DOHH2 (cell line): ENCODE measurements at regions not wholly inside any gene's neighbourhood (a gene's known extent, or its start where the extent isn't known, plus 50 kb on each side); places are given as distances from the start of the nearest gene placed in this dataset.

ENCODE experiments used
- H3F3A ChIP-seq: fragments of 200-600 bp; sonication (generic), shearing (Covaris generic); 2 replicates; pipeline ENCODE4 v1.6.0; 2016; ENCODE audit warnings: antibody characterized with exemption, mild to moderate bottlenecking; ENCODE audit not compliant: control insufficient read depth, insufficient read depth
- H3K27ac ChIP-seq: fragments of 200-600 bp; sonication (generic); 2 replicates; pipeline ENCODE4 v1.5.1; 2014; ENCODE audit warnings: low read depth, mild to moderate bottlenecking, low read length, moderate library complexity
- H3K27me3 ChIP-seq: fragments of 200-600 bp; sonication (generic); 2 replicates; pipeline ENCODE4 v1.6.1; 2014; ENCODE audit warnings: mild to moderate bottlenecking, low read length, mixed read lengths; ENCODE audit not compliant: control insufficient read depth
- H3K36me3 ChIP-seq: fragments of 200-600 bp; sonication (generic); 2 replicates; pipeline ENCODE4 v1.6.1; 2014; ENCODE audit warnings: mild to moderate bottlenecking, low read length, moderate library complexity, mixed read lengths; ENCODE audit not compliant: control insufficient read depth
- H3K4me1 ChIP-seq: fragments of 200-600 bp; sonication (generic); 2 replicates; pipeline ENCODE4 v1.6.1; 2014; ENCODE audit warnings: mild to moderate bottlenecking, low read length, mixed read lengths; ENCODE audit not compliant: control insufficient read depth
- H3K4me2 ChIP-seq: fragments of 200-600 bp; sonication (generic); 2 replicates; pipeline ENCODE4 v1.6.0; 2014; ENCODE audit warnings: mild to moderate bottlenecking, low read length, moderate library complexity
- H3K4me3 ChIP-seq: fragments of 200-600 bp; sonication (generic); 2 replicates; pipeline ENCODE4 v1.5.1; 2014; ENCODE audit warnings: mild to moderate bottlenecking, low read length, mixed read lengths
- H3K79me2 ChIP-seq: fragments of 200-600 bp; sonication (generic); 2 replicates; pipeline ENCODE4 v1.6.1; 2014; ENCODE audit warnings: mild to moderate bottlenecking, low read length, mixed read lengths; ENCODE audit not compliant: control insufficient read depth
- H3K9me2 ChIP-seq: fragments of 200-600 bp; sonication (generic); replicated peaks from 2 replicates; pipeline ENCODE4 v1.6.1; 2014; ENCODE audit warnings: mild to moderate bottlenecking, low read length, mixed read lengths; ENCODE audit not compliant: control insufficient read depth
- H3K9me3 ChIP-seq: fragments of 200-600 bp; sonication (generic); 2 replicates; pipeline ENCODE4 v1.6.1; 2014; ENCODE audit warnings: antibody characterized with exemption, low read length, mixed read lengths; ENCODE audit not compliant: control insufficient read depth, insufficient read depth
- H4K20me1 ChIP-seq: fragments of 200-600 bp; sonication (generic); 2 replicates; pipeline ENCODE4 v1.6.0; 2014; ENCODE audit warnings: low read depth, mild to moderate bottlenecking, antibody characterized with exemption, low read length, moderate library complexity; ENCODE audit not compliant: control insufficient read depth, insufficient read depth
- EZH2phosphoT487 ChIP-seq: fragments of 200-600 bp; sonication (generic); IDR thresholded peaks from 2 replicates; pipeline ENCODE4 v1.6.1; 2017; ENCODE audit warnings: borderline replicate concordance, mild to moderate bottlenecking, antibody characterized with exemption, low read length, moderate library complexity, mixed read lengths
- TF ChIP-seq, protein P1 (sequence below): fragments of 200-600 bp; sonication (generic); IDR thresholded peaks from one replicate; pipeline ENCODE4 v1.5.1; 2014; ENCODE audit warnings: antibody characterized with exemption, mild to moderate bottlenecking, low read depth, low read length; ENCODE audit not compliant: poor library complexity, severe bottlenecking

DNA sequence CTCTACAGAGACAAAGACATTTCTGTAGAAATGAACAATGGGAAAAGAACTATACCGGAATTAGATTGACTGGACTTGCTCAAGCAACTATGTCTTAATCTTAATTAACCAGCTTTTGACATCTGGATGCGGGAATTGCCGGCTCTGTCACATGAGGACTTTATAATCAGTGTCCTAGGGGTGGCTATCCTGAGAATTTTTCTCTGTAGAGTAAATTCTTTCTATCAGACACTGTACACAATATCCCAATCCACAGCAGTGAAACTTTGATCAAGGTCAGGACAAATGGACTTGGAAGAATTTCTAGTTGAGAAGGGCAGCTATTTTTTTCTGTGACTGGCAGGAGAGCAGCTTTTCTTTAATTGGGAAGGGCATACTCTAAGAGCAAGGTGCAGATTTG is 322.1 kb downstream of the HRH4 start:
- H3K79me2 ChIP-seq, result no peaks in the 10 kb centered on the region
- H3K27me3 ChIP-seq, result no peaks in the 10 kb centered on the region
- H3F3A ChIP-seq, result no peaks in the 10 kb centered on the region

DNA sequence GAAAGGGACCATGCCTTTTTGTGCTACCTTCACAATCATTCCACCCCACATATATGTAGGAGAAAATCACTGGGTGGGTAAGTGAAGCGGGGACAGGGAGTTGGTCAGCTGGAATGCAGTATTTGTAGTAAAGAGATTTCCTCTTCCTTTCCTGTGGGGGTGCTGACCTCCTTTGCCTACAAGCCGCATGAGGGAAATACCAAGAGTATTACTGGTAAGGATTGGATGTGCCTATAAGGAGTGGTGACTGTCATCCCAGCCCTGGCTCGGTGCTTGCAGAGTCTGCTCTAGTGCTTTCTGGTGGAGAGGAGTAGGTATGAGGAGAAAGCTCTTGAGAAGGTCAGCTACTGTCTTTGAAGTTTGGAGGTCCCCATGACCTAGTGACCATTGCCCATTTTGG is 324.6 kb downstream of the HRH4 start:
- H3K27ac ChIP-seq, result no peak overlapping the region
- no peak overlapping the region for H3K4me3 ChIP-seq
- H3K4me2 ChIP-seq, result no peak overlapping the region
- H4K20me1 ChIP-seq, result no peaks in the 10 kb centered on the region
- no peaks in the 10 kb centered on the region for H3K27me3 ChIP-seq
- no peaks in the 10 kb centered on the region for H3K4me1 ChIP-seq
- H3K9me3 ChIP-seq, result no peaks in the 10 kb centered on the region
- TF ChIP-seq EZH2phosphoT487, result no peak
- no peaks in the 10 kb centered on the region for H3K79me2 ChIP-seq
- H3F3A ChIP-seq, result no peaks in the 10 kb centered on the region
- H3K9me2 ChIP-seq, result no peaks in the 10 kb centered on the region; the same call in 1 of the 2 replicates
- H3K36me3 ChIP-seq, result no peaks in the 10 kb centered on the region

More for the DNA sequence above, 322.1 kb downstream of the HRH4 start:
- no peaks in the 10 kb centered on the region; the same call in 1 of the 2 replicates for H3K9me2 ChIP-seq
- H3K4me1 ChIP-seq, result no peaks in the 10 kb centered on the region
- H3K9me3 ChIP-seq, result no peaks in the 10 kb centered on the region
- H3K27ac ChIP-seq, result no peak overlapping the region
- no peaks in the 10 kb centered on the region for H4K20me1 ChIP-seq
- H3K4me3 ChIP-seq, result no peak overlapping the region
- TF ChIP-seq, protein P1, sequence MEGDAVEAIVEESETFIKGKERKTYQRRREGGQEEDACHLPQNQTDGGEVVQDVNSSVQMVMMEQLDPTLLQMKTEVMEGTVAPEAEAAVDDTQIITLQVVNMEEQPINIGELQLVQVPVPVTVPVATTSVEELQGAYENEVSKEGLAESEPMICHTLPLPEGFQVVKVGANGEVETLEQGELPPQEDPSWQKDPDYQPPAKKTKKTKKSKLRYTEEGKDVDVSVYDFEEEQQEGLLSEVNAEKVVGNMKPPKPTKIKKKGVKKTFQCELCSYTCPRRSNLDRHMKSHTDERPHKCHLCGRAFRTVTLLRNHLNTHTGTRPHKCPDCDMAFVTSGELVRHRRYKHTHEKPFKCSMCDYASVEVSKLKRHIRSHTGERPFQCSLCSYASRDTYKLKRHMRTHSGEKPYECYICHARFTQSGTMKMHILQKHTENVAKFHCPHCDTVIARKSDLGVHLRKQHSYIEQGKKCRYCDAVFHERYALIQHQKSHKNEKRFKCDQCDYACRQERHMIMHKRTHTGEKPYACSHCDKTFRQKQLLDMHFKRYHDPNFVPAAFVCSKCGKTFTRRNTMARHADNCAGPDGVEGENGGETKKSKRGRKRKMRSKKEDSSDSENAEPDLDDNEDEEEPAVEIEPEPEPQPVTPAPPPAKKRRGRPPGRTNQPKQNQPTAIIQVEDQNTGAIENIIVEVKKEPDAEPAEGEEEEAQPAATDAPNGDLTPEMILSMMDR, result no peak
- TF ChIP-seq EZH2phosphoT487, result no peak
- no peak overlapping the region for H3K4me2 ChIP-seq
- H3K36me3 ChIP-seq, result no peaks in the 10 kb centered on the region

DNA sequence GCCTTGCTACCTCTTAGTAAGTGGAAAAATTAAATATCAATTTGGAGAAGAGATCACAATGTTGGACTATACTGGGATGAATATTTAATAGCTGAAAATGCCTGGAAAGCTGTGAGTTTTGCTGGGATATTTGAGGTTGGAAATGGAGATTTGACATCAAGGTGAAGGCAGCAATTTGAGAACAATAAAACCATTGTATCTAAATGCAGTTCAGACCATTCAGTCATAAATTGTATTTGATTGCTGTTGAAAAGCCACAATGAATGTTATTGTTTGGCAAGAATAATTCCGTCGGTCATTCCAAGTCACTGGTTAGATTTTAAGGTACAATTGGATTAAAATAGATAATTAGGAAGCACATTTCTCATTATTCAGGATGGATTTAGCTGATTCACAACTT is 325.6 kb downstream of the HRH4 start:
- Histone ChIP-seq H4K20me1 (no peaks in the 10 kb centered on the region), H3K4me2 (no peak overlapping the region), H3F3A (no peaks in the 10 kb centered on the region), H3K4me1 (no peaks in the 10 kb centered on the region), H3K27me3 (no peaks in the 10 kb centered on the region), H3K36me3 (no peaks in the 10 kb centered on the region), H3K79me2 (no peaks in the 10 kb centered on the region), H3K27ac (no peak overlapping the region), H3K9me3 (no peaks in the 10 kb centered on the region), H3K4me3 (no peak overlapping the region), H3K9me2 (no peaks in the 10 kb centered on the region)
- no peak for TF ChIP-seq EZH2phosphoT487
- TF ChIP-seq, protein P1, result no peak

DNA sequence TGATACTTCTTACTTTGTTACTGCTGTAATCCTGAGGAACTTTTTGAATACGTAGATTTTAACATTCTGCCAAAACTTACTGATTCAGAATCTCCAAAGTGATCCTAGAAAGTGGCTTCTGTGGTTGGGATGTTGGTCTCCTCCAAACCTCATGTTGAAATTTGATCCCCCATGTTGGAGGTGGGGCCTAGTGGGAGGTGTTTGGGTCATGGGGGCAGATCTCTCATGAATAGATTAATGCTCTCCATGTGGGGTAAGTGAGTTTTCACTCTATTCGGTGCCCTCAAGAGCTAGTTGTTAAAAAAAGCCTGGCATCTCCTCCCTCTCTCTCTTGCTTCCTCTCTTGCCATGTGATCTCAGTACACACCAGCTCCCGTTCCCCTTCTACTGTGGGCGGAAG is 329.9 kb downstream of the HRH4 start:
- no peaks in the 10 kb centered on the region for H3K36me3 ChIP-seq
- H3K9me3 ChIP-seq, result no peaks in the 10 kb centered on the region
- H3K4me3 ChIP-seq, result no peak overlapping the region
- no peaks in the 10 kb centered on the region for H3K9me2 ChIP-seq
- no peak for TF ChIP-seq EZH2phosphoT487
- TF ChIP-seq, protein P1, result no peak
- H3K4me1 ChIP-seq, result no peaks in the 10 kb centered on the region
- H3F3A ChIP-seq, result no peaks in the 10 kb centered on the region
- H3K27me3 ChIP-seq, result no peaks in the 10 kb centered on the region
- H3K27ac ChIP-seq, result no peak overlapping the region
- H4K20me1 ChIP-seq, result no peaks in the 10 kb centered on the region
- no peaks in the 10 kb centered on the region for H3K79me2 ChIP-seq
- no peak overlapping the region for H3K4me2 ChIP-seq
